ENCODE measurements at regions not wholly inside any gene's neighbourhood (a gene's known extent, or its start where the extent isn't known, plus 50 kb on each side); places are given as distances from the start of the nearest gene placed in this dataset.
A peak's percentile ranks its signal among the peaks of the same experiment; 100 is the strongest.

GRCh38 chr12:92504594-92504981 lies 198.2 kb upstream of the PLEKHG7 start:
- H3K9ac ChIP-seq, result no peak overlapping the region
- H3K79me2 ChIP-seq (ENCODE audit: low read depth), result no peaks in the 10 kb centered on the region
- no peaks in the 10 kb centered on the region for H4K20me1 ChIP-seq (ENCODE audit: low read depth)
- Mint-ChIP-seq H3K9me3 (peaks cover 2% of the 10 kb centered on the region), H3K27ac (no peak overlapping the region), H3K36me3 (no peaks in the 10 kb centered on the region), H3K27me3 (ENCODE audit: insufficient read depth, low read depth) (peaks cover 3% of the 10 kb centered on the region), H3K4me3 (no peak overlapping the region), H3K4me1 (peaks cover 46% of the 10 kb centered on the region)
- peak overlapping the region; percentile 23 for H2AFZ ChIP-seq (replicated peaks)
- H3K27ac ChIP-seq, result peak overlapping the region; percentile 83
- no peaks in the 10 kb centered on the region for H3K27me3 ChIP-seq
- DNase-seq (ENCODE audit: low spot score), result no peak
- peak overlapping the region; percentile 12 for H3K4me3 ChIP-seq
- no peaks in the 10 kb centered on the region for H3K36me3 ChIP-seq
- TF ChIP-seq EZH2 (IDR thresholded peaks at IDR 0.05) (no peak), CTCF (IDR thresholded peaks at IDR 0.05) (no peak), EZH2phosphoT487 (IDR thresholded peaks at IDR 0.05) (no peak)
- H3K4me1 ChIP-seq, result peaks cover 47% of the 10 kb centered on the region
- no peaks in the 10 kb centered on the region for H3K9me3 ChIP-seq (ENCODE audit: low read depth)
- H3F3A ChIP-seq (ENCODE audit: low read depth), result peaks cover 24% of the 10 kb centered on the region
- H3K4me2 ChIP-seq, result peak overlapping the region; percentile 62

GRCh38 chr12:92503971-92504593 lies 198.7 kb upstream of the PLEKHG7 start:
- Histone ChIP-seq H3K9me3 (ENCODE audit: low read depth) (no peaks in the 10 kb centered on the region), H3K4me1 (peaks cover 47% of the 10 kb centered on the region), H2AFZ (replicated peaks) (peak overlapping the region; percentile 23), H3K36me3 (no peaks in the 10 kb centered on the region), H4K20me1 (ENCODE audit: low read depth) (no peaks in the 10 kb centered on the region), H3K27me3 (no peaks in the 10 kb centered on the region), H3K4me2 (peak overlapping the region; percentile 62), H3K9ac (no peak overlapping the region), H3K27ac (peak overlapping the region; percentile 83), H3K4me3 (peak overlapping the region; percentile 12), H3K79me2 (ENCODE audit: low read depth) (no peaks in the 10 kb centered on the region), H3F3A (ENCODE audit: low read depth) (peaks cover 24% of the 10 kb centered on the region)
- Mint-ChIP-seq H3K27me3 (ENCODE audit: insufficient read depth, low read depth) (peaks cover 3% of the 10 kb centered on the region), H3K36me3 (no peaks in the 10 kb centered on the region), H3K9me3 (peaks cover 2% of the 10 kb centered on the region), H3K27ac (no peak overlapping the region), H3K4me3 (no peak overlapping the region), H3K4me1 (peaks cover 46% of the 10 kb centered on the region)
- no peak for TF ChIP-seq EZH2 (IDR thresholded peaks at IDR 0.05)
- TF ChIP-seq CTCF (IDR thresholded peaks at IDR 0.05), result no peak
- TF ChIP-seq EZH2phosphoT487 (IDR thresholded peaks at IDR 0.05), result no peak
- DNase-seq (ENCODE audit: low spot score), result peak; percentile 67

GRCh38 chr12:92503029-92503931 lies 199.5 kb upstream of the PLEKHG7 start:
- H3K36me3 Mint-ChIP-seq, result no peaks in the 10 kb centered on the region
- H3K36me3 ChIP-seq, result no peaks in the 10 kb centered on the region
- H3F3A ChIP-seq (ENCODE audit: low read depth), result peaks cover 24% of the 10 kb centered on the region
- no peak overlapping the region for H3K4me3 ChIP-seq
- no peak overlapping the region for H3K9ac ChIP-seq
- H3K9me3 Mint-ChIP-seq, result peaks cover 2% of the 10 kb centered on the region
- H3K27me3 Mint-ChIP-seq (ENCODE audit: insufficient read depth, low read depth), result peaks cover 3% of the 10 kb centered on the region
- peak overlapping the region; percentile 36 for H3K27ac Mint-ChIP-seq
- peak overlapping the region; percentile 13 for H2AFZ ChIP-seq (replicated peaks)
- no peaks in the 10 kb centered on the region for H4K20me1 ChIP-seq (ENCODE audit: low read depth)
- TF ChIP-seq CTCF (IDR thresholded peaks at IDR 0.05) (no peak), EZH2 (IDR thresholded peaks at IDR 0.05) (no peak), EZH2phosphoT487 (IDR thresholded peaks at IDR 0.05) (no peak)
- H3K79me2 ChIP-seq (ENCODE audit: low read depth), result no peaks in the 10 kb centered on the region
- H3K4me3 Mint-ChIP-seq, result no peak overlapping the region
- no peaks in the 10 kb centered on the region for H3K9me3 ChIP-seq (ENCODE audit: low read depth)
- peak overlapping the region; percentile 62 for H3K4me2 ChIP-seq
- peak overlapping the region; percentile 83 for H3K27ac ChIP-seq
- no peaks in the 10 kb centered on the region for H3K27me3 ChIP-seq
- peaks cover 46% of the 10 kb centered on the region for H3K4me1 Mint-ChIP-seq
- no peak for DNase-seq (ENCODE audit: low spot score)
- H3K4me1 ChIP-seq, result peaks cover 47% of the 10 kb centered on the region

Measured in neural progenitor cell (in vitro differentiated cells).